Muscle of leg (tissue), 3 donors: ENCODE measurements at regions not wholly inside any gene's neighbourhood (a gene's known extent, or its start where the extent isn't known, plus 50 kb on each side); places are given as distances from the start of the nearest gene placed in this dataset.

Experiments used
- DNase-seq: peaks from one replicate; pipeline ENCODE4 v3.0.0; 2013
- H3K27ac ChIP-seq: one replicate; pipeline ENCODE4 v1.5.1; 2013; ENCODE audit warnings: mild to moderate bottlenecking, low read length, control low read depth
- H3K27me3 ChIP-seq: one replicate; pipeline ENCODE4 v1.6.1; 2013; ENCODE audit warnings: low read length; ENCODE audit not compliant: control insufficient read depth, insufficient read depth
- H3K36me3 ChIP-seq: one replicate; pipeline ENCODE4 v1.6.1; 2013; ENCODE audit warnings: low read length; ENCODE audit not compliant: control insufficient read depth, insufficient read depth
- H3K4me1 ChIP-seq: one replicate; pipeline ENCODE4 v1.6.1; 2013; ENCODE audit warnings: low read length; ENCODE audit not compliant: control insufficient read depth, insufficient read depth
- H3K4me3 ChIP-seq: one replicate; pipeline ENCODE4 v1.5.1; 2013; ENCODE audit warnings: low read length, control low read depth
- H3K9me3 ChIP-seq: replicated peaks from 2 replicates; pipeline ENCODE4 v1.6.1; 2013; ENCODE audit warnings: low read depth, low read length; ENCODE audit not compliant: control insufficient read depth
- WGBS: methylation state at CpG from one replicate; pipeline ENCODE4 v1.1.5; 2013; ENCODE audit warnings: missing lambda C conversion rate; ENCODE audit not compliant: insufficient coverage; 5-methylcytosine and 5-hydroxymethylcytosine counted together

- no peaks in the 10 kb centered on the region for H3K27me3 ChIP-seq
- WGBS, result 100% methylated on average over 1 of the region's 4 CpGs
- no peaks in the 10 kb centered on the region for H3K4me1 ChIP-seq
- no peak for DNase-seq
- no peak overlapping the region for H3K27ac ChIP-seq
- H3K4me3 ChIP-seq, result no peak overlapping the region
- H3K9me3 ChIP-seq, result no peaks in the 10 kb centered on the region
- H3K36me3 ChIP-seq, result no peaks in the 10 kb centered on the region
These were observed 724.1 kb upstream of the MEF2C start for GRCh38 chr5:89606939-89607534.

- Histone ChIP-seq H3K9me3 (no peaks in the 10 kb centered on the region), H3K4me3 (no peak overlapping the region)
These were observed 721.4 kb upstream of the MEF2C start for GRCh38 chr5:89604342-89604741.

GRCh38 chr5:89601880-89602279, 718.9 kb upstream of the MEF2C start:
- no peak overlapping the region for H3K4me3 ChIP-seq
- no peak for DNase-seq
- no peaks in the 10 kb centered on the region for H3K9me3 ChIP-seq
- H3K4me1 ChIP-seq, result no peaks in the 10 kb centered on the region
- H3K27ac ChIP-seq, result no peak overlapping the region
- no peaks in the 10 kb centered on the region for H3K36me3 ChIP-seq
- WGBS, result 86% methylated on average over 10 of the region's 12 CpGs
- no peaks in the 10 kb centered on the region for H3K27me3 ChIP-seq

More at GRCh38 chr5:89604342-89604741, 721.4 kb upstream of the MEF2C start:
- DNase-seq, result no peak
- WGBS, result 86% methylated on average over 1 of the region's 1 CpG
- Histone ChIP-seq H3K27ac (no peak overlapping the region), H3K27me3 (no peaks in the 10 kb centered on the region), H3K4me1 (no peaks in the 10 kb centered on the region), H3K36me3 (no peaks in the 10 kb centered on the region)

- Histone ChIP-seq H3K27me3 (no peaks in the 10 kb centered on the region), H3K36me3 (no peaks in the 10 kb centered on the region), H3K27ac (no peak overlapping the region), H3K4me1 (no peaks in the 10 kb centered on the region), H3K4me3 (no peak overlapping the region), H3K9me3 (no peaks in the 10 kb centered on the region)
- DNase-seq, result no peak
- no CpG with 5 or more reads among the region's 1 CpG for WGBS
These were observed 714.9 kb upstream of the MEF2C start for GRCh38 chr5:89597878-89598277.

- H3K27ac ChIP-seq, result no peak overlapping the region
- no peaks in the 10 kb centered on the region for H3K9me3 ChIP-seq
- no peaks in the 10 kb centered on the region for H3K4me1 ChIP-seq
- H3K4me3 ChIP-seq, result no peak overlapping the region
- WGBS, result no CpG with 5 or more reads among the region's 2 CpGs
- H3K27me3 ChIP-seq, result no peaks in the 10 kb centered on the region
- no peaks in the 10 kb centered on the region for H3K36me3 ChIP-seq
- no peak for DNase-seq
These were observed 713.8 kb upstream of the MEF2C start for GRCh38 chr5:89596821-89597220.

- no peaks in the 10 kb centered on the region for H3K27me3 ChIP-seq
- no peak for DNase-seq
- H3K36me3 ChIP-seq, result no peaks in the 10 kb centered on the region
- no peak overlapping the region for H3K27ac ChIP-seq
- H3K4me1 ChIP-seq, result no peaks in the 10 kb centered on the region
- H3K4me3 ChIP-seq, result no peak overlapping the region
- peaks cover 3% of the 10 kb centered on the region for H3K9me3 ChIP-seq
- WGBS, result no CpG with 5 or more reads among the region's 1 CpG
These were observed 712.1 kb upstream of the MEF2C start for GRCh38 chr5:89595056-89595455.

GRCh38 chr5:89584339-89584956, 701.5 kb upstream of the MEF2C start:
- H3K4me1 ChIP-seq, result no peaks in the 10 kb centered on the region
- no peak overlapping the region for H3K27ac ChIP-seq
- peaks cover 2% of the 10 kb centered on the region for H3K9me3 ChIP-seq
- H3K27me3 ChIP-seq, result no peaks in the 10 kb centered on the region
- 60% methylated on average over 2 of the region's 5 CpGs for WGBS
- no peak for DNase-seq
- H3K4me3 ChIP-seq, result no peak overlapping the region
- no peaks in the 10 kb centered on the region for H3K36me3 ChIP-seq

GRCh38 chr5:89583534-89583933, 700.5 kb upstream of the MEF2C start:
- no peaks in the 10 kb centered on the region for H3K4me1 ChIP-seq
- no peak overlapping the region for H3K4me3 ChIP-seq
- DNase-seq, result no peak

GRCh38 chr5:89582768-89583339, 699.9 kb upstream of the MEF2C start:
- Histone ChIP-seq H3K4me3 (no peak overlapping the region), H3K27me3 (no peaks in the 10 kb centered on the region), H3K9me3 (peaks cover 2% of the 10 kb centered on the region), H3K27ac (no peak overlapping the region), H3K4me1 (no peaks in the 10 kb centered on the region), H3K36me3 (no peaks in the 10 kb centered on the region)
- no peak for DNase-seq
- no CpG with 5 or more reads among the region's 1 CpG for whole genome bisulfite sequencing

More at GRCh38 chr5:89583534-89583933, 700.5 kb upstream of the MEF2C start:
- Histone ChIP-seq H3K36me3 (no peaks in the 10 kb centered on the region), H3K9me3 (peaks cover 2% of the 10 kb centered on the region), H3K27me3 (no peaks in the 10 kb centered on the region), H3K27ac (no peak overlapping the region)

- no CpG with 5 or more reads among the region's 2 CpGs for WGBS
- no peaks in the 10 kb centered on the region for H3K27me3 ChIP-seq
These were observed 698.0 kb upstream of the MEF2C start for GRCh38 chr5:89580976-89581375.

More at GRCh38 chr5:89580976-89581375, 698.0 kb upstream of the MEF2C start:
- no peak for DNase-seq
- Histone ChIP-seq H3K27ac (no peak overlapping the region), H3K36me3 (no peaks in the 10 kb centered on the region), H3K4me3 (no peak overlapping the region), H3K4me1 (no peaks in the 10 kb centered on the region), H3K9me3 (peaks cover 2% of the 10 kb centered on the region)
